Activated gamma-delta T cell treated with anti-CD3 and anti-CD28 coated beads, Interleukin-2, amount 50 U/mL, for 16 hours (primary cell): ENCODE measurements at regions not wholly inside any gene's neighbourhood (a gene's known extent, or its start where the extent isn't known, plus 50 kb on each side); places are given as distances from the start of the nearest gene placed in this dataset.
"Not testable (repeated sequence)": the region's sequence is repeated elsewhere in the genome, so short reads cannot be mapped to it uniquely, and the experiment has no call there.

ENCODE experiments used
- DNase-seq: peaks from one replicate; pipeline ENCODE4 v3.0.0-alpha.2; 2020; ENCODE audit warnings: low read depth

DNA sequence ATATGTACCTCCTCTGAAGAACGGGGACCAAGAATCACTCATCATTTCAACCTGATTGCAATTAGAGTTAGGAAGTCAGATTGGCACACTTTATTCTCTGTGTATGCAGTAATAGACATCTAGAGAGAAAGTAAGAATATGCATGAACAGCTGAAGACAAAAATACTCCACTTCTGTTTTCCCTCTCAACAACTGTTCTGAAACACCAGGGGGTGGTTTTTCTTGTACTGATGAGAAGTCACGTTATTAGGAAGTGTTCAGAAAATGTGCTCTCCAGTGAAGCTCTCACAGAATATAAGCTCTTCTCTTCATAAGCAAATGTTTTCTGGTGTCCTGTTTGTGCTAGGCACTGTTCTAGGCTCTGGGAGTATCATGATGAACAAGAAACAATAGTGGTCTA lies 531.7 kb upstream of the C9orf72 start:
- no peak for DNase-seq

- DNase-seq, result no peak
Observed at GRCh38 chr9:28120184-28120583, 546.9 kb upstream of the C9orf72 start.

- DNase-seq, result no peak
Observed at GRCh38 chr9:28120626-28121025, 547.3 kb upstream of the C9orf72 start.

GRCh38 chr9:28121366-28121765 lies 548.1 kb upstream of the C9orf72 start:
- no peak for DNase-seq

- DNase-seq, result no peak
Observed at GRCh38 chr9:28124917-28125316, 551.6 kb upstream of the C9orf72 start.

GRCh38 chr9:28127101-28127500 lies 553.8 kb upstream of the C9orf72 start:
- no peak for DNase-seq

DNA sequence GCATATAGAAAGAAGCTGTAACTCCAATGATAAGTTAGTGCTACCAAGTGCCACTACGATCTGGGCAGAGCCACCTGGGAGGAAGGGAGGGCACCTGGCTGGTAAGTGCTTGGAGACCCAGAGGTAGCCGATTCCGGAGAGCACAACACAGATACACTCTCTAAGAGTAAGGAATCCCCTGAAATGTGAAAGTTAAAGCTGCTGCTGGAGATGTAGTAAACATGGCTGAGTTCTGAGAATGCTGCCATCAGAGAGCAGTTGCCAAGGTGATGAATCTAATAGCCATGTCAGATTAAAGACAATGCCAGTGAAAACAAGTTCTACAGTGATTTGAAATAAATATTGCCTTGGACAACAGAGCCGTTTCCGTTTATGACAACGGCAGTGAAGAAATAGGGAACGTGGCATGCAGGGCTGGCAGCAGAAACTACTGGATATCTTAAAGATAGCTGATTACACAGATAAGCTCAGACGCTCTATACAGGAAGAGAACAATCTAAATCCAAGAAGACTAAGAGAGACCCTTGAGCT lies 561.2 kb upstream of the C9orf72 start:
- no peak for DNase-seq

- DNase-seq, result no peak
Observed at GRCh38 chr9:28135549-28135948, 562.3 kb upstream of the C9orf72 start.

- DNase-seq, result no peak
Observed at GRCh38 chr9:28136113-28136512, 562.8 kb upstream of the C9orf72 start.

- not testable (repeated sequence) for DNase-seq
Observed at GRCh38 chr9:28147430-28147829, 574.1 kb upstream of the C9orf72 start.

GRCh38 chr9:28147923-28148597 lies 574.8 kb upstream of the C9orf72 start:
- DNase-seq, result not testable (repeated sequence)

DNA sequence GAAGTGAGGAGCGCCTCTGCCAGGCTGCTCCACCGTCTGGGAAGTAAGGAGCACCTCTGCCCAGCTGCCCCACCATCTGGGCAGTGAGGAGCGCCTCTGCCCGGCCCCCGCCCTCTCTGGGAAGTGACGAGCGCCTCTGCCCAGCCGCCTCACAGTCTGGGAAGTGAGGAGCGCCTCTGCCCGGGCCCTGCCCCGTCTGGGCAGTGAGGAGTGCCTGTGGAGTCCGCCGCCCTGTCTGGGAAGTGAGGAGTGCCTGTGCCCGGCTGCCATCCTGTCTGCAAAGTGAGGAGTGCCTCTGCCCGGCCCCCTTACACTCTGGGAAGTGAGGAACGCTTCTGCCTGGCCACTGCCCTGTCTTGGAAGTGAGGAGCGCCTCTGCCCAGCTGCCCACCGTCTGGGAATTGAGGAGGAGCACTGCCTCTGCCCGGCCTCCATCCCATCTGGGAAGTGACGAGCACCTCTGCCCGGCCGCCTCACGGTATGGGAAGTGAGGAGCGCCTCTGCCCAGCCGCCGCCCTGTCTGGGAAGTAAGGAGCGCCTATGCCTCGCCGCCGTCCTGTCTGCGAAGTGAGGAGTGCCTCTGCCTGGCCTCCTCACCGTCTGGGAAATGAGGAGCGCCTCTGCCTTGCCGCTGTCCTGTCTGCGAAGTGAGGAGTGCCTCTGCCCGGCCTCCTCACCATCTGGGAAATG lies 576.2 kb upstream of the C9orf72 start:
- DNase-seq, result not testable (repeated sequence)

- no peak for DNase-seq
Observed at GRCh38 chr9:28155067-28155466, 581.8 kb upstream of the C9orf72 start.

GRCh38 chr9:28155671-28156070 lies 582.4 kb upstream of the C9orf72 start:
- DNase-seq, result no peak

- DNase-seq, result no peak
Observed at GRCh38 chr9:28158451-28158850, 585.2 kb upstream of the C9orf72 start.

DNA sequence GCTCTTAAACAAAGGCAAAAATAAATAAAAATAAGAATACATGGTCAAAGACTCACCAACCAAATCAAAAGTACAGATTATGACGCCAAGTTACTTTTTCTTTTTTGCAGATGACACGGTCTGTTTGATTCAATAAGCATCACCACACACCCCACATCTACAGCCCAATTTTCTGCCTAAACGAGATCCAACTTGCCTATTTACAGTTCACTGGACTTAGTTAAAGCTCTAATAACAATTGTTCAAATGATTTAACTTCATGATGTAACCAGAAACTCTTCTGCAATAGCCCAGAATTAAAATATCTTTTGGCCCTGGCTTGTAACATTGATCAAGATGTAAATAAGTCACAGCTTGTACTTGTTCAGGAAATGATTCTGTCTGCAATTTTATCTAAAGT lies 590.3 kb upstream of the C9orf72 start:
- no peak for DNase-seq

- DNase-seq, result no peak
Observed at GRCh38 chr9:28166179-28166578, 592.9 kb upstream of the C9orf72 start.

- DNase-seq, result no peak
Observed at GRCh38 chr9:28177142-28177541, 603.9 kb upstream of the C9orf72 start.

- DNase-seq, result no peak
Observed at GRCh38 chr9:28177925-28178324, 604.6 kb upstream of the C9orf72 start.

- DNase-seq, result no peak
Observed at GRCh38 chr9:28179893-28180292, 606.6 kb upstream of the C9orf72 start.

- DNase-seq, result no peak
Observed at GRCh38 chr9:28190981-28191380, 617.7 kb upstream of the C9orf72 start.

DNA sequence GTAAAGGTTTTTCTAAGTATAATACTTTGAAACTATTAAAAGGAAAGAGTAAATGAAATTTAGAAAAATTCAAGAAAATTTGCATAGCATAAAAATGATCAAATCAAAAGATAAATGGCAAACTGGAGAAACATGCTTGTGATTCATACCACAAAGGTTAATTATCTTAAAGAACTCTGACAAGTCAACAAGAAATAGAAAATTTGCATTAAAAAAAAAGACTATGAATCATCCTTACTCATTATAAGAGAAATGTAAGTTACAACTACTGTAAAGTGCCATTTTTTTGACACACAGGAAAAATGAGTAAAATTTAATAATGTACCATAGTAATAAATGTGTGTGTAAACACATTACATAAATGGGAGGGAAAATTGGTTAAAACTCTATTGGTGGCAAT lies 624.4 kb upstream of the C9orf72 start:
- no peak for DNase-seq

GRCh38 chr9:28203036-28203435 lies 629.8 kb upstream of the C9orf72 start:
- DNase-seq, result no peak

- DNase-seq, result no peak
Observed at GRCh38 chr9:28206280-28206679, 633.0 kb upstream of the C9orf72 start.
